ENCODE measurements at regions not wholly inside any gene's neighbourhood (a gene's known extent, or its start where the extent isn't known, plus 50 kb on each side); places are given as distances from the start of the nearest gene placed in this dataset.

DNA sequence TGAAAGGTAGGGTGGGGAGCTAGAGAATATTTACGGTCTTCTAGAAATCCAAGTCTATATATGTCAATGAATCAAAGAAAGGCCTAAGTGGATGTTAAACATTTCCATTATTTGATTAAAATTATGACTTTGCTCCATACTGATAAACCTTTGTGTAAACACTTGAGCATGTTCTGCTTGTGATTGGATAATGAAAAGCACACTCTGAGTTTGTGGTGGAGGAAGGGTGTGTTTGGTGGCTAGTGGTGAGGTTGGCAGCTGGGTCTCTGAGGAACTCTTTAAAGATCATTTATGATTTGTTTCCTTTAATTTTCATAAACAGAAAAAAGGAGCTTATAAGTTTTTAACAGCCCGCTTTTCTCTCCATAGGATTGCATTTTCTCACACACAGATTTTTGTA lies 84.7 kb downstream of the RFPL4B start:
- TF ChIP-seq, protein P1, sequence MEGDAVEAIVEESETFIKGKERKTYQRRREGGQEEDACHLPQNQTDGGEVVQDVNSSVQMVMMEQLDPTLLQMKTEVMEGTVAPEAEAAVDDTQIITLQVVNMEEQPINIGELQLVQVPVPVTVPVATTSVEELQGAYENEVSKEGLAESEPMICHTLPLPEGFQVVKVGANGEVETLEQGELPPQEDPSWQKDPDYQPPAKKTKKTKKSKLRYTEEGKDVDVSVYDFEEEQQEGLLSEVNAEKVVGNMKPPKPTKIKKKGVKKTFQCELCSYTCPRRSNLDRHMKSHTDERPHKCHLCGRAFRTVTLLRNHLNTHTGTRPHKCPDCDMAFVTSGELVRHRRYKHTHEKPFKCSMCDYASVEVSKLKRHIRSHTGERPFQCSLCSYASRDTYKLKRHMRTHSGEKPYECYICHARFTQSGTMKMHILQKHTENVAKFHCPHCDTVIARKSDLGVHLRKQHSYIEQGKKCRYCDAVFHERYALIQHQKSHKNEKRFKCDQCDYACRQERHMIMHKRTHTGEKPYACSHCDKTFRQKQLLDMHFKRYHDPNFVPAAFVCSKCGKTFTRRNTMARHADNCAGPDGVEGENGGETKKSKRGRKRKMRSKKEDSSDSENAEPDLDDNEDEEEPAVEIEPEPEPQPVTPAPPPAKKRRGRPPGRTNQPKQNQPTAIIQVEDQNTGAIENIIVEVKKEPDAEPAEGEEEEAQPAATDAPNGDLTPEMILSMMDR (IDR thresholded peaks at IDR 0.05; ENCODE audit: low read length): no peak
- no peak for TF ChIP-seq EZH2 (IDR thresholded peaks at IDR 0.05; ENCODE audit: borderline replicate concordance, low read length)
